ENCODE measurements at regions not wholly inside any gene's neighbourhood (a gene's known extent, or its start where the extent isn't known, plus 50 kb on each side); places are given as distances from the start of the nearest gene placed in this dataset.
"Not testable (repeated sequence)": the region's sequence is repeated elsewhere in the genome, so short reads cannot be mapped to it uniquely, and the experiment has no call there.

GRCh38 chr2:176951218-176951617 lies 261.4 kb upstream of the HNRNPA3 start:
- not testable (repeated sequence) for DNase-seq

DNA sequence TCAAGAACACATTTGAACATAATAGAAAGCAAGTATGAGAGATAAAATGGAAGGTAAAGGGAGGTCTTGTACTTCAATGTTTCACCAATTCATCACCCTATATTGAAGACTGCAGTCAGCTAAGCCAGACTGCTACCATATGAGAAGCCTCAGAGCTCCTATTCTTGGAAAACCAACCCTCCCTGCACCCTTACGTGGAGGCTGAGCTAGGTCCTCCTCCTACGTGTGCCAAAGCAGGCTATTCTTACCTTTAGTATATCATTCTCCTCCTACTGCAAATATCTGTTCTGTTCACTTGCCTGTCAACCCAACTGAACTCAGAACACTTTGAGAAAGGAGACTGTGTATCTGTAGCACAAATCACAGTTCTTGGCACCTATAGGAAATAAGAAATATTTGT lies 255.8 kb upstream of the HNRNPA3 start:
- no peak for DNase-seq

GRCh38 chr2:176959614-176960013 lies 253.0 kb upstream of the HNRNPA3 start:
- DNase-seq: no peak

DNA sequence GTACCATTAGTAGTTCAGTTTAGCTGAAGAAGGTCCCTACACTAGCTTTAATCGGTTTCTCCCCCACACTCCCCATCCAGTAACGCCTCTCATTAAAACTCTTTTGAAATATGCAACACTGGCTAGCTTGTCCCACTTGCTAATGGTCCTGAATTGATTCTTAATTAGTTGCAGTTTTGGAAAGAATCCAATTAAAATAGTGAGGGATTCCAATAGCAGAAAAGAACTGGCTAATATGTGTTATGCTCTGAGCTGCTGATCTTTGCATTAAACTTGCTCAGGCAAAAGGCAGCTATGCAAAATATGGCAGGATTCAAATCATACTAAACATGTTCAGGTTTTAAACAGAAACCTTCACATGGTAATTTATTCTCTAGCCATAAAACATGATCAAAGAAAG lies 252.5 kb upstream of the HNRNPA3 start:
- no peak for DNase-seq

DNA sequence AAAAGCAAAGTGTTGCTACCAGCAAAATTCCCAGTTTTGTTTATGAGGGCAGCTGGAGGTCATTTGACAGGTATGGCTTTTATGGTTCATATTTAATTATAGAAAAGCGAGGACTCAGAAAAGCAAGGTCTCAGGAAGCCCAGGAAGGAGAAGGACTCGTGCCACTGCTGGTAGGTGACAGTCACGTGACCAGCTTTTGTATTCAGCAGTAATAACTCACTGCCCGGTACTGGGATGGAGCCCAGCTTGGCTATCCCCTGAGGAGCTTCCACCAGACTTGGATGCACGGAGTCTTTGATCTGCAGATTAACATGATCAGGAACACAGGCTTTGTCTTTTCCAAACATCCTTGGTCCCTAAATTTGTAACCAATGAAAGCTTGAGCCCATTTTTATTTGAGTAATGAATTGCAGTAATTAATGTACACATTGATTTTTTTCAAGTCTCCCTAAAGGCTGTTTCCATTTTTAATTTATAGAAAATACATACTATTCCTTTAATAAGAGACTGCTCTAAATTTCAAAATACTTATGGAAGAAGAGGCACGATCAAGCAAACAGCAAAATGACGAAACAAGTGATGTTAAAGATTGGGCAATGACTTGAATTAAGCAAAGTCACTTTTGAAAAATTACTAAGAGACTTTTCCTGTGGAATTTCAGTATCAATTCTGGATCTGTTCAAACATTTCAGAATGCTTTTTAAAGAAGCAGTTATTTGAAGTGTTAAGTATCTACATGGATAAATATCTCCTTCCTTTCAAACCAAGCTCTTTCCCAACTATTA lies 251.7 kb upstream of the HNRNPA3 start:
- no peak for DNase-seq

- DNase-seq: no peak
These were observed 250.6 kb upstream of the HNRNPA3 start for GRCh38 chr2:176961775-176962619.

DNA sequence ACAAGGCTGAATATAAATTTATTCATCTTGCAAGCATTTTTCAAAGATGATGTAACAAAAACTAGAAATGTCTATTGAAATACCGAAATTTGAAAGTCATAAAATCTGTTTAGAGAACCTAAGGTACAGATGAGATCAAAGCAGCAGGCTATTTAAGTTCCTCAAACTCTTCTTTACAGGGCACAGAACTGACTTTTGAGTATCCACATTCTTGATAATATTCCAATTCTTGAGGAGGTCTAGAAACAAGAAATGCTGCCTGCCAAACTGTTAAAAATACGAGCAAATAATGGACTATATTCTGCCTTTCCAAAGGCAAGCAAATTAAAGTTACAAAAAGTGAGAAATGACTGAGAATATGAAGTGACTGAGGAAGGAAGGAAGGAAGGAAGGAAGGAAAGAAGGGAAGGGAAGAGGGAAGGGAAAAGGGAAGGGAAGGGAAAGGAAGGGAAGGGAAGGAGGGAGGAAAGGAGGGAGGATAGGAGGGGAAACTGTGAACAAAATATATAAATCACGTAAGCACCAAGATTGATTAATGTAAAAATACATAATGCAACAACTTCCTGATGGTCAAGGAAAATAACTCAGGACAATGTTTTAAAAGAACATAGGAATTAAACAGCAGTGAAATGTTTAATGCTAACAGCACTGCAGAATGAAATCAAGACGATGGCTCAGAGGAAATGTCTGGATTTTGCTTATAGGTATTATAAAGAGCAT lies 248.9 kb upstream of the HNRNPA3 start:
- no peak for DNase-seq

DNA sequence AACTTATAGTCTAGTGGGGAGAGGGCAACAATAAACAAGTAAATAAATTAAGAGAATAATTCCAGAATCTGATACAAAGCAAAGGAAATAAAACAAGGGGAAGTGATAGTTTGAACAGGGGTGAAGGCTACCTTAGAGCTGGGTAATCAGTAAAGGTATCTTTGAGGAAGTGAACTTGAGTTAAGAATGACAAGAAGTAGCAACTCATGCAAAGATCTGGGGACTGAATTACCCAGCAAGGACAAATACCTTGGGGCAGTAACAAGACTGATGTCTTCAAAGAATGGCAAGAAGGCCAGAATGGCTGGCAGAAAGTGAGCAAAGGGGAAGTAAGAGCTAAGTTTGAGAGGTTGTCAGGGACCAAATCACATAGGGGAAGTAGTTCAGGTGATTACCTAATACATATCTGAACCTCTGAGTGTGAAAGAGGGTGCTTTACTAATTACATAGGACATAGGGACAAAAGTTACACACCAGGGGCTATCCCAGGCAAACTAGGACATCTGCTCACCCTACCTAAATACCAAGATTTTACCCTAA lies 244.6 kb upstream of the HNRNPA3 start:
- DNase-seq: no peak

DNA sequence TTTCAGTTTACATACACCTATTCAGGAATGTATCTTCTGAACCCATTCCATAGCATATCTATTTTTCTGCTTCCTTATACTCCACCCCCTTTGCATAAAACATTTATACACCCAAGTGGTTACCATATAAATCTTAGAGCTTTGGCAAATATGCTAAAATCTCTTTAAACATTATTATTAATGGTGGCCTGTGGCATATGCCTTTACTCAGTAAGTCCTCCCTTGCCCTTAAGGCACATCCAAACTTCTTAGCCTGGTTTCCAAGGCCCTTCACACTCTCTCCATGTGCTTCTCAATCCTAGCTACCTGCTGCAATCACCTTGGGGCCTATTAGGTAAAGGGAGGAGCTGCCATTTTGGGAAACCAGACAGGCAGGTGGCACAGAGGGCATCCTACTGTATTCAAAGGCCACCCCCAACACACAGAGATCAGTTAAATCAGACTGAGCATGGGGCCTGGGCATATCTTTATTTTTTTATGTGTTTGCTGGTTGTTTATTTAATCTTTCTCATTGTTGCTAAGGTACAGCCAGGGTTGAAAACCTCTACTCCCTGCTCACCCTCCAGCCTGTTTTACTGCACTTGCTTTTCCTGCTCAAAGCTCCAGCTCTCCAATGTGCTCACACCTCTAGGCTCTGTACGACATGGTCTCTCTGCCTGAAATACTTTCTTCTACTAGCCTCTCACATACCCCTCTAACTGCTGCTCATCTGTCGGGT lies 242.8 kb upstream of the HNRNPA3 start:
- no peak for DNase-seq

GRCh38 chr2:176976736-176977685 lies 235.6 kb upstream of the HNRNPA3 start:
- DNase-seq: no peak

- DNase-seq: no peak
These were observed 233.7 kb upstream of the HNRNPA3 start for GRCh38 chr2:176978921-176979320.

DNA sequence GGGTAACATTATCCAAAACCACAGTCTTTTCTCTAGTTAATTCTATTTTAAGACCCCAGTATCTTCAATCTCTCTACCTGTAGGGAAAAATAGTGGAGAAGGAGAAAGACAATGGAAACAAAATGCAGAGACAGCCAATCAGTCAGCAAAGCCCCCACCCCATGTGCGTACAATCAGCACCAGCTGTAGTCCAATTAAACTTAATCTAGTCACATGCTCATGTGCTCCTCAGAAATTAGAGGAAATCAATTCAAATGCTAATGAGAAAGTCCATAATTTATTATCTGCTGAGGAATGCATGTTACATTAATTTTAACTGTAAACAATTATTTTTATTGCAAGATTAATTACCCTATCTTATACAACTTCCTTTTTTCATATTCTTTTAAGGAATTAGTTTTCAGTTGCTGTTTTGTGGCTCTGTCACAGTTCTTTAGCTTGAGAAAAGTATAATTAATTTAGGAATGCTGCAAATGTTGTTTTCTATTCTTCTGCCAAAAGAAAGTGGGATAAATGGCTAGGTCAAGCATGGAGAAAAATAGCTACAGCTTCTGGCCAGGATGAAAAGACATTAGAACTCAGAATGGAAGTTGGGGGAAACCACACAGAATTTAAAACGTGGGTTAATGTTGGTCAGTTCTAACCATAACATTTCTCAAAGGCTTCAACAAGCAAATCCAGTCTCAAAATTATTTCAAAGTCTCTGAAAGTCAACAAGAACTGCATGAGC lies 232.4 kb upstream of the HNRNPA3 start:
- no peak for DNase-seq

DNA sequence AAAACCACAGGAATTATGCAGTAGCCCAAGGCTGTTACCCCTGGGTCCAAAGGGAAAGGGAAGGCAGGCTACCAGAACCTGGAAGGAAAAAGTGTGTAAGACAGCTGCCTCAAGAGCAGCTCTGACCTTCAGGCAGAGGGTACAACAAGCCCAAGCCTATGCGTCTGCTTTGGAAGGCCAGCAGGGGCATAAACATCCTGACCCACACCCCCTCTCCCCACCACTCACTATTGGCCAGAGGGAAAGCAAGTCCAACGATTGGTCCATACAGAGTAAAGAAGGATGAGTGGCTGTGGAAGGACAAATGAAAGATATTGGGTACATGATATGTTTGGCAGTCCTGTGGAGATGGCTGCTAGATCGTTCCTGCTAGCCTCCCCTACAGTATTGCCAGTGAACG lies 227.6 kb upstream of the HNRNPA3 start:
- DNase-seq: no peak

- no peak for DNase-seq
These were observed 226.7 kb upstream of the HNRNPA3 start for GRCh38 chr2:176985871-176986270.

GRCh38 chr2:176986487-176986886 lies 226.1 kb upstream of the HNRNPA3 start:
- DNase-seq: no peak

GRCh38 chr2:176991411-176991810 lies 221.2 kb upstream of the HNRNPA3 start:
- no peak for DNase-seq

DNA sequence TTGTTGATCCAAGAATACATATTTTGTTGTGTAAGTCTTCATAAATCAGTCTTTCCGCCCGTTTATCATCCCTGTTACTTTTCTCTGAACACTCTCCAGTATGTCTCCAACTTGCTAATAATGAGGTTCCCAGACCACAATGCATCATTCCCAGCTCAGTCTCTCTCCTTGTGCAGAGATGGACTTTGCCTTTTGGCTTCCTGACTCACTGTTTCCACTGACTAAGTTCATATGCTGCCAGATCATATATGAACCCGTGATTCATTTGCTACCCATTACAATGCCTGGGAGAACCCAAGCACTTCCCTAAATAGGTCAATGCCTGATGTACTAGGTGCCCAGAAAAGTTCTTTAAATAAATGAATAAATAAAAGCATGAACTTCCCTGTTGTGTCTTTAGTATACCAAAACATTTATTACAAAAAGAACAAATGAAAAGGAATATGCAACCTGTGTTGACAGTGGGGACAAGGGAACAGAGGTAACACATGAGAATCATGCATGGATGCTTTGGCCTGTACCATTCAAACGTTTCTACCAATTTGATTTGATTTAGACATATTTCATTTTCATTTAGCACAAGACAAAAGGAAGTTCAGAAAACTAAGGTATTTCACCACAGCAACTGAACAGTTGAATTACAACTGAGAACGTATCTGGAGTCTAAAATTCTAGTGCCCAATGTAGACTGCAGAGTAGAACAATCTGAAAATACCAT lies 215.4 kb upstream of the HNRNPA3 start:
- no peak for DNase-seq

DNA sequence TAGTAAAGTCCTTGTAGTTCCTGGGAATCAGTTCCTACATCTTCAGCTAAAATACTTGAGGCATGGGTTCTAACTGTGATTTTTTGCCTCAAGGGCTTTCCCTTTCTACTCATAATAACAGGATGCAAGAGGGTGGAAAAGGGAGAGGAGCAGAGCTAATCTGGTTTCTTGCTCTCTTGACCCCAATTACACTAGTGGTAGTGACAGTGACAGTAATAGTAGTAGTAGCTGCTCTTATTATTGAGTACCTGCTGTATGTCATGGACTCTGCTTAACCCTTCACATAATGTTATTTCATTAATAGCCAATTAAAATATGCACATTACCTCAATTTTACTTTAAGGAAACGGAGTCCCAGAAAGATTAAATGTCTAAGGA lies 214.8 kb upstream of the HNRNPA3 start:
- DNase-seq: no peak

DNA sequence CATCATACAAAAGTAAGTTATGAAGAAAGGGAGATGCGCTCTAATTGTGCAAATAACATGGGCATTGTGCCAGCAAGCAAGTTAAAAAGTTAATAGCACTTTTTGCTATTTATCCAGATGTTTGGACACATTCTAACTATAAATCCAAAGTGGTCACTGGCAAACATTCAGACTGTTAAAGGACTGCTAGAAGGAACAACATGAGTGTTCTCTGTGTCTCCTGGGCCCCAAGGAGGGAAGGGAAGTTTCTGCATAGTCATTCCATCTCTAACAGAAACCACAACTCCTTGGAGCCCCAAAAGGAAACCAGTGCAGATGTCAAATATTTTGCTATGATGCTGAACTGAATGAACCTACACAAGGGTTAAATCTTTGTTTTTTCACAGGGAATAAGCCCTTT lies 213.3 kb upstream of the HNRNPA3 start:
- no peak for DNase-seq

Data from NCI-H1048 (cell line).